NT2/D1 (cell line): ENCODE measurements at regions not wholly inside any gene's neighbourhood (a gene's known extent, or its start where the extent isn't known, plus 50 kb on each side); places are given as distances from the start of the nearest gene placed in this dataset.

Experiments used
- DNase-seq: peaks from one replicate; pipeline ENCODE4 v3.0.0-alpha.2; 2011; ENCODE audit warnings: low read depth, low spot score
- H3K27me3 ChIP-seq: 2 replicates; pipeline ENCODE4 v1.6.0; 2011; ENCODE audit warnings: mild to moderate bottlenecking; ENCODE audit not compliant: insufficient read length, insufficient read depth
- H3K36me3 ChIP-seq: 2 replicates; pipeline ENCODE4 v1.6.1; 2011; ENCODE audit warnings: mild to moderate bottlenecking, low read length, mixed read lengths; ENCODE audit not compliant: insufficient read depth, insufficient read length
- H3K4me1 ChIP-seq: 2 replicates; pipeline ENCODE4 v1.5.1; 2011; ENCODE audit not compliant: insufficient read depth, insufficient read length
- H3K4me3 ChIP-seq: 2 replicates; pipeline ENCODE4 v1.5.1; 2011; ENCODE audit warnings: low read depth; ENCODE audit not compliant: insufficient read length
- H3K9ac ChIP-seq: 2 replicates; pipeline ENCODE4 v1.6.0; 2011; ENCODE audit warnings: low read depth; ENCODE audit not compliant: insufficient read length
- H3K9me3 ChIP-seq: 2 replicates; pipeline ENCODE4 v1.5.1; 2011; ENCODE audit warnings: mild to moderate bottlenecking, low read length; ENCODE audit not compliant: insufficient read depth
- SUZ12 ChIP-seq: IDR thresholded peaks from 2 replicates; pipeline ENCODE4 v1.6.1; 2011; ENCODE audit not compliant: insufficient read length, insufficient read depth; ENCODE audit errors: extremely low read depth
- YY1 ChIP-seq: IDR thresholded peaks from 2 replicates; pipeline ENCODE4 v1.6.1; 2011; ENCODE audit not compliant: insufficient read length, insufficient read depth
- ZNF274 ChIP-seq: IDR thresholded peaks from 2 replicates; pipeline ENCODE4 v1.6.1; 2011; ENCODE audit warnings: mild to moderate bottlenecking, low read depth, low read length

GRCh38 chr7:19322002-19322401 is 176.8 kb upstream of the FERD3L start:
- Histone ChIP-seq H3K27me3 (no peaks in the 10 kb centered on the region), H3K9ac (no peak overlapping the region), H3K9me3 (no peaks in the 10 kb centered on the region), H3K4me3 (no peak overlapping the region), H3K36me3 (no peaks in the 10 kb centered on the region), H3K4me1 (no peaks in the 10 kb centered on the region)
- DNase-seq, result no peak
- TF ChIP-seq ZNF274, result no peak
- no peak for TF ChIP-seq YY1
- no peak for TF ChIP-seq SUZ12

- H3K9me3 ChIP-seq, result no peaks in the 10 kb centered on the region
- H3K9ac ChIP-seq, result no peak overlapping the region
- no peak overlapping the region for H3K4me3 ChIP-seq
- H3K36me3 ChIP-seq, result no peaks in the 10 kb centered on the region
- no peak for DNase-seq
- no peaks in the 10 kb centered on the region for H3K4me1 ChIP-seq
- no peak for TF ChIP-seq ZNF274
- no peak for TF ChIP-seq YY1
- TF ChIP-seq SUZ12, result no peak
- H3K27me3 ChIP-seq, result no peaks in the 10 kb centered on the region
Observed at GRCh38 chr7:19318287-19318686, 173.1 kb upstream of the FERD3L start.

- Histone ChIP-seq H3K4me3 (no peak overlapping the region), H3K9ac (no peak overlapping the region), H3K36me3 (no peaks in the 10 kb centered on the region), H3K27me3 (no peaks in the 10 kb centered on the region), H3K4me1 (no peaks in the 10 kb centered on the region), H3K9me3 (no peaks in the 10 kb centered on the region)
- DNase-seq, result no peak
- TF ChIP-seq ZNF274, result no peak
- no peak for TF ChIP-seq SUZ12
- TF ChIP-seq YY1, result no peak
Observed at GRCh38 chr7:19317461-19317860, 172.2 kb upstream of the FERD3L start.

GRCh38 chr7:19312416-19312815 is 167.2 kb upstream of the FERD3L start:
- no peaks in the 10 kb centered on the region for H3K9me3 ChIP-seq
- H3K27me3 ChIP-seq, result no peaks in the 10 kb centered on the region
- H3K4me3 ChIP-seq, result no peak overlapping the region
- no peak for DNase-seq
- no peaks in the 10 kb centered on the region for H3K4me1 ChIP-seq
- H3K36me3 ChIP-seq, result no peaks in the 10 kb centered on the region
- no peak for TF ChIP-seq ZNF274
- no peak for TF ChIP-seq YY1
- no peak for TF ChIP-seq SUZ12
- H3K9ac ChIP-seq, result no peak overlapping the region

GRCh38 chr7:19307554-19307953 is 162.3 kb upstream of the FERD3L start:
- Histone ChIP-seq H3K4me1 (no peaks in the 10 kb centered on the region), H3K27me3 (no peaks in the 10 kb centered on the region), H3K4me3 (no peak overlapping the region), H3K36me3 (no peaks in the 10 kb centered on the region), H3K9me3 (no peaks in the 10 kb centered on the region), H3K9ac (no peak overlapping the region)
- no peak for TF ChIP-seq ZNF274
- no peak for TF ChIP-seq YY1
- DNase-seq, result no peak

GRCh38 chr7:19305698-19306097 is 160.5 kb upstream of the FERD3L start:
- no peak for DNase-seq
- TF ChIP-seq ZNF274, result no peak
- no peak for TF ChIP-seq SUZ12
- TF ChIP-seq YY1, result no peak
- no peak overlapping the region for H3K9ac ChIP-seq

GRCh38 chr7:19304086-19304485 is 158.9 kb upstream of the FERD3L start:
- Histone ChIP-seq H3K9me3 (no peaks in the 10 kb centered on the region), H3K4me3 (no peak overlapping the region), H3K27me3 (no peaks in the 10 kb centered on the region), H3K36me3 (no peaks in the 10 kb centered on the region), H3K4me1 (no peaks in the 10 kb centered on the region), H3K9ac (no peak overlapping the region)
- TF ChIP-seq ZNF274 (no peak), YY1 (no peak), SUZ12 (no peak)
- no peak for DNase-seq

More at GRCh38 chr7:19305698-19306097, 160.5 kb upstream of the FERD3L start:
- Histone ChIP-seq H3K27me3 (no peaks in the 10 kb centered on the region), H3K36me3 (no peaks in the 10 kb centered on the region), H3K4me1 (no peaks in the 10 kb centered on the region), H3K9me3 (no peaks in the 10 kb centered on the region), H3K4me3 (no peak overlapping the region)

GRCh38 chr7:19302731-19303130 is 157.5 kb upstream of the FERD3L start:
- H3K4me1 ChIP-seq, result no peaks in the 10 kb centered on the region
- no peak overlapping the region for H3K4me3 ChIP-seq
- TF ChIP-seq YY1, result no peak
- no peak for TF ChIP-seq ZNF274
- no peak for TF ChIP-seq SUZ12
- H3K27me3 ChIP-seq, result no peaks in the 10 kb centered on the region
- H3K9ac ChIP-seq, result no peak overlapping the region
- no peaks in the 10 kb centered on the region for H3K36me3 ChIP-seq
- DNase-seq, result no peak
- H3K9me3 ChIP-seq, result no peaks in the 10 kb centered on the region
